SU-DHL-6 (cell line): ENCODE measurements at regions not wholly inside any gene's neighbourhood (a gene's known extent, or its start where the extent isn't known, plus 50 kb on each side); places are given as distances from the start of the nearest gene placed in this dataset.
"Not testable (repeated sequence)": the region's sequence is repeated elsewhere in the genome, so short reads cannot be mapped to it uniquely, and the experiment has no call there.

ENCODE experiments used
- H2AFZ ChIP-seq: fragments of 200-600 bp; sonication (generic); 2 replicates; pipeline ENCODE4 v1.6.1; 2014; ENCODE audit warnings: low read depth, mild to moderate bottlenecking, moderate library complexity, mixed read lengths, antibody characterized with exemption, low read length; ENCODE audit not compliant: severe bottlenecking
- H3F3A ChIP-seq: fragments of 200-600 bp; shearing (Covaris generic); 2 replicates; pipeline ENCODE4 v1.6.0; 2016; ENCODE audit warnings: antibody characterized with exemption, mild to moderate bottlenecking; ENCODE audit not compliant: insufficient read depth
- H3K27ac ChIP-seq: fragments of 200-600 bp; sonication (generic); 2 replicates; pipeline ENCODE4 v1.5.1; 2016; ENCODE audit warnings: low read depth, mild to moderate bottlenecking, low read length, moderate library complexity, mixed read lengths
- H3K27me3 ChIP-seq: fragments of 200-600 bp; sonication (generic), shearing (Covaris generic); 2 replicates; pipeline ENCODE4 v1.6.0; 2014; ENCODE audit warnings: mild to moderate bottlenecking, low read length
- H3K36me3 ChIP-seq: fragments of 200-600 bp; sonication (generic); 2 replicates; pipeline ENCODE4 v1.6.1; 2014; ENCODE audit warnings: mild to moderate bottlenecking, low read length, mixed read lengths
- H3K4me2 ChIP-seq: fragments of 300-600, 200-600 bp; shearing (Covaris generic), sonication (generic); 2 replicates; pipeline ENCODE4 v1.6.0; 2014; ENCODE audit warnings: low read length, low read depth, mild to moderate bottlenecking; ENCODE audit not compliant: poor library complexity, severe bottlenecking
- H3K4me3 ChIP-seq: fragments of 200-600 bp; sonication (generic); 2 replicates; pipeline ENCODE4 v1.5.1; 2014; ENCODE audit warnings: antibody characterized with exemption, low read length, mild to moderate bottlenecking, mixed read lengths; ENCODE audit not compliant: insufficient read depth, poor library complexity, severe bottlenecking
- H3K79me2 ChIP-seq: fragments of 200-600 bp; sonication (generic); 2 replicates; pipeline ENCODE4 v1.6.1; 2014; ENCODE audit warnings: mild to moderate bottlenecking, low read length, moderate library complexity; ENCODE audit not compliant: insufficient read depth
- H3K9ac ChIP-seq: fragments of 200-600 bp; sonication (generic); 2 replicates; pipeline ENCODE4 v1.7.0; 2014; ENCODE audit warnings: mild to moderate bottlenecking, low read length
- H3K9me2 ChIP-seq: fragments of 200-600 bp; sonication (generic); replicated peaks from 2 replicates; pipeline ENCODE4 v1.6.1; 2014; ENCODE audit warnings: low read length; ENCODE audit not compliant: insufficient read depth
- H3K9me3 ChIP-seq: fragments of 200-600 bp; sonication (generic); 2 replicates; pipeline ENCODE4 v1.6.1; 2014; ENCODE audit warnings: low read length, mixed read lengths; ENCODE audit not compliant: insufficient read depth
- H4K20me1 ChIP-seq: fragments of 200-600 bp; sonication (generic); 2 replicates; pipeline ENCODE4 v1.6.1; 2014; ENCODE audit warnings: low read depth, mild to moderate bottlenecking, antibody characterized with exemption, low read length, moderate library complexity, mixed read lengths
- EZH2phosphoT487 ChIP-seq: fragments of 200-600 bp; sonication (generic), shearing (Covaris generic); conservative IDR thresholded peaks from 2 replicates; pipeline ENCODE4 v1.6.1; 2018; ENCODE audit warnings: mild to moderate bottlenecking, antibody characterized with exemption, low read length, moderate library complexity, mixed read lengths
- TF ChIP-seq, protein P1 (sequence below): fragments of 200-600 bp; sonication (generic); IDR thresholded peaks from one replicate; pipeline ENCODE4 v1.5.1; 2017; ENCODE audit warnings: antibody characterized with exemption, mild to moderate bottlenecking, low read length, moderate library complexity; ENCODE audit not compliant: insufficient read depth, poor library complexity, severe bottlenecking

- no peaks in the 10 kb centered on the region for H3K9me2 ChIP-seq
- no peaks in the 10 kb centered on the region for H3K79me2 ChIP-seq
- no peak overlapping the region for H3K4me3 ChIP-seq
- no peaks in the 10 kb centered on the region for H3F3A ChIP-seq
- TF ChIP-seq, protein P1, sequence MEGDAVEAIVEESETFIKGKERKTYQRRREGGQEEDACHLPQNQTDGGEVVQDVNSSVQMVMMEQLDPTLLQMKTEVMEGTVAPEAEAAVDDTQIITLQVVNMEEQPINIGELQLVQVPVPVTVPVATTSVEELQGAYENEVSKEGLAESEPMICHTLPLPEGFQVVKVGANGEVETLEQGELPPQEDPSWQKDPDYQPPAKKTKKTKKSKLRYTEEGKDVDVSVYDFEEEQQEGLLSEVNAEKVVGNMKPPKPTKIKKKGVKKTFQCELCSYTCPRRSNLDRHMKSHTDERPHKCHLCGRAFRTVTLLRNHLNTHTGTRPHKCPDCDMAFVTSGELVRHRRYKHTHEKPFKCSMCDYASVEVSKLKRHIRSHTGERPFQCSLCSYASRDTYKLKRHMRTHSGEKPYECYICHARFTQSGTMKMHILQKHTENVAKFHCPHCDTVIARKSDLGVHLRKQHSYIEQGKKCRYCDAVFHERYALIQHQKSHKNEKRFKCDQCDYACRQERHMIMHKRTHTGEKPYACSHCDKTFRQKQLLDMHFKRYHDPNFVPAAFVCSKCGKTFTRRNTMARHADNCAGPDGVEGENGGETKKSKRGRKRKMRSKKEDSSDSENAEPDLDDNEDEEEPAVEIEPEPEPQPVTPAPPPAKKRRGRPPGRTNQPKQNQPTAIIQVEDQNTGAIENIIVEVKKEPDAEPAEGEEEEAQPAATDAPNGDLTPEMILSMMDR: no peak
- TF ChIP-seq EZH2phosphoT487: no peak
- H3K27me3 ChIP-seq: no peaks in the 10 kb centered on the region
- no peak overlapping the region for H3K4me2 ChIP-seq
- no peak overlapping the region for H2AFZ ChIP-seq
- no peaks in the 10 kb centered on the region for H4K20me1 ChIP-seq
- no peak overlapping the region for H3K9ac ChIP-seq
- no peak overlapping the region for H3K27ac ChIP-seq
- no peaks in the 10 kb centered on the region for H3K36me3 ChIP-seq
- H3K9me3 ChIP-seq: peaks cover 12% of the 10 kb centered on the region; the same call in 1 of the 2 replicates
Observed at GRCh38 chr15:66886686-66887273, 178.6 kb upstream of the SMAD3 start.

GRCh38 chr15:66889298-66889697, 176.1 kb upstream of the SMAD3 start:
- not testable (repeated sequence) for H2AFZ ChIP-seq, H3K9me2 ChIP-seq, H3K9ac ChIP-seq

GRCh38 chr15:66891776-66892175, 173.6 kb upstream of the SMAD3 start:
- no peak overlapping the region for H3K4me2 ChIP-seq
- H3K27me3 ChIP-seq: no peaks in the 10 kb centered on the region
- H3F3A ChIP-seq: no peaks in the 10 kb centered on the region
- H3K36me3 ChIP-seq: no peaks in the 10 kb centered on the region
- TF ChIP-seq, protein P1: no peak
- no peak for TF ChIP-seq EZH2phosphoT487
- no peak overlapping the region for H3K4me3 ChIP-seq
- no peak overlapping the region for H3K9ac ChIP-seq
- no peak overlapping the region for H2AFZ ChIP-seq
- no peaks in the 10 kb centered on the region for H3K79me2 ChIP-seq
- H3K9me3 ChIP-seq: peaks cover 12% of the 10 kb centered on the region; the same call in 1 of the 2 replicates
- no peaks in the 10 kb centered on the region for H3K9me2 ChIP-seq
- H4K20me1 ChIP-seq: no peaks in the 10 kb centered on the region
- no peak overlapping the region for H3K27ac ChIP-seq

More at GRCh38 chr15:66889298-66889697, 176.1 kb upstream of the SMAD3 start:
- H3K4me3 ChIP-seq, H3K36me3 ChIP-seq, H3F3A ChIP-seq, H4K20me1 ChIP-seq, H3K79me2 ChIP-seq, H3K27ac ChIP-seq, H3K4me2 ChIP-seq, H3K27me3 ChIP-seq: not testable (repeated sequence)
- peaks cover 12% of the 10 kb centered on the region; the same call in 1 of the 2 replicates for H3K9me3 ChIP-seq

DNA sequence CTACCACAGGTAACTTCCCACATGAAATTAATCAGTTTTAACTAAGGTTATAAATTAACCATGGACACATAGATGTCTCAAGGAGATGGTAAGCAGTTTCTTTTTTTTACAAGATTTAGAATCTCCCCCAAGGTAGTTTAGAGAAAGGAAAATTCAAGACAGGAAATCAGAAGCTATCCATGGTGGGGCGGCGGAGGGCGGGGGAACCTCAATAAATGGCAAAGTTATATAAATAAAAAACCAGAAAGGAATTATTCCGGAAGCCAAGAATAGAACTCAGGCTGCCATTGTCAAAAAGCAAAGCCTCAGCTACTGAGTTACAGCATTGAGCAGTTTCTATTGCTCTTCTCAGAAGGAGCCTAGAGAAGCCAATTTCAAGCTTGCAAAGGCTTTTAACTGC, 172.1 kb upstream of the SMAD3 start:
- Histone ChIP-seq H2AFZ (no peak overlapping the region), H3K9me2 (no peaks in the 10 kb centered on the region), H3K27ac (no peak overlapping the region), H3K4me2 (no peak overlapping the region), H3F3A (no peaks in the 10 kb centered on the region), H3K4me3 (no peak overlapping the region), H3K9me3 (peaks cover 12% of the 10 kb centered on the region; the same call in 1 of the 2 replicates), H3K36me3 (no peaks in the 10 kb centered on the region), H4K20me1 (no peaks in the 10 kb centered on the region), H3K9ac (no peak overlapping the region), H3K79me2 (no peaks in the 10 kb centered on the region), H3K27me3 (no peaks in the 10 kb centered on the region)
- TF ChIP-seq, protein P1: no peak
- TF ChIP-seq EZH2phosphoT487: no peak
